ENCODE measurements at regions not wholly inside any gene's neighbourhood (a gene's known extent, or its start where the extent isn't known, plus 50 kb on each side); places are given as distances from the start of the nearest gene placed in this dataset.

DNA sequence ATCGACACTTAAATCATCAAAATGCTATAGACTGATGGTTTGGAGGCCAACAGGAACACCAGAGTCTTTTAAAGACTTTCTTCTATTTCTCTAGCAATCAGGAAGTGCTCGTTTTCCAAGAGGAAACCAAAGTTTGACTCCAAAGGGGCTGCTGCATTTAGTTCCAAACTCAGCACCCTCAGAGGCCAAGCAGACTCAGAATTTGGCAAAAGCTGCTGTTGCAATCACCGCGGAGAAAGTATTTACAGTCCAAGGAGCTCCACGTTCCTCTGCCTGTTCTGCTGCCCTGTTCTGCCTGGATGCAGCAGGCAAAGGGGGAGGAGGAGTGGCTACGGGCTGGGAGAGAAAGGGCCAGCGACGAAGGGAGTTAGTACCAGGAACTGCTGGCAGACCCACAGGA, 325.1 kb downstream of the BCL11B start:
- H3K27ac ChIP-seq (ENCODE audit: low read length), result no peak overlapping the region
- H3K4me3 ChIP-seq (ENCODE audit: low read depth in 1 of 2, low read length in 2 of 2), result no peak overlapping the region
- H3K9me3 ChIP-seq (ENCODE audit: control insufficient read depth in 1 of 2, low read length in 2 of 2), result no peaks in the 10 kb centered on the region
- peaks cover 4 to 18% of the 10 kb centered on the region in 2 donors for H3K4me1 ChIP-seq (ENCODE audit: control insufficient read depth in 1 of 2, insufficient read depth in 2 of 2, low read length in 2 of 2)
- H3K27me3 ChIP-seq (ENCODE audit: low read depth, low read length), result no peaks in the 10 kb centered on the region
- no peaks in the 10 kb centered on the region for H3K36me3 ChIP-seq (ENCODE audit: control insufficient read depth in 1 of 2, insufficient read depth in 2 of 2, low read length in 2 of 2)

DNA sequence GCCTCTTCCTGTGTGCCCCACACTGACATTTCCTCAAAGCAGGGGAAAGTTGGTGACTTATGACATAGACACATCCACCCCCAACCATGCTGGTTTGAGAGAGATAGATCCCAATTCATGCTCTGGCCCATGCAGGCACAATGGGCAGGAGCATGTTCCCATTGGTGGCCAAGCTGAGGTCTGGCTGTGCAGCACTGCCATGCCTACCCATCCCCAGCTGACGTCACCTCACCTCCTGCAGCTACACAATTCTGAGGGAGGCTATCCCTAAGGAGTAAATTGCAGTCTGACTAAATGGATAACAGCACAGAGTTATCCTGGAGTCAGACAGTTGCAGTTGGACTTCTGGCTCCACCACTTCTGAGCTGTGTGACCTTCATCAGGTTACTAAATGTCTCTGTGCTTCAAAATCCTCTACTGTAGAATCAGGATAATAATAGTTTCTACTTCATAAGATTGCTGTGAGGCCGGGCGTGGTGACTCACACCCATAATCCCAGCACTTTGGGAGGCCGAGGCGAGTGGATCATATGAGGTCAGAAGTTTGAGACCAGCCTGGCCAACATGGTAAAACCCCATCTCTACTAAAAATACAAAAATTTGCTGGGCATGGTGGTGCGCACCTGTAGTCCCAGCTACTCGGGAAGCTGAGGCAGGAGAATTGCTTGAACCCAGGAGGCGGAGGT, 323.9 kb downstream of the BCL11B start:
- Histone ChIP-seq H3K27me3 (ENCODE audit: low read depth, low read length) (no peaks in the 10 kb centered on the region), H3K4me3 (ENCODE audit: low read depth in 1 of 2, low read length in 2 of 2) (no peak overlapping the region), H3K36me3 (ENCODE audit: control insufficient read depth in 1 of 2, insufficient read depth in 2 of 2, low read length in 2 of 2) (no peaks in the 10 kb centered on the region)

DNA sequence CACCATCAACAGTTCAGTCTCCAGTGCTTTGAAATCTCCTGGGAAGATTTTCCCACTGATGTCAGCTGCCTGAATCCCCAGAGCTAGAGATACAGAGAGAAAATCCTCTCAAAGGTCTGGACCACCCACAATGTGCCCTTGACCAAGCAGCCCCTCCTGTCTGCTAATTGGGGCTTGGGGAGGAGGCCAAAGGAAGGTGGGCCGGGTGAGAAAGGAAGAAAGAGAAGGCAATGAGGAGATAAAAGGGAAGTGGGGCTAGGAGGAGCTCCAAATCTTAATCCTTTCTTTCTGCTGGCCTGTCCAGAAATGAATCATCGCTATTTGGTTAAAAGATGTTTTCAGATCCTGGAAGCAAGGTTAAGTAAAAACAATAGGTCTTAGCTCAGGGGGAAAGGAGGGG, 322.9 kb downstream of the BCL11B start:
- no peak overlapping the region for H3K4me3 ChIP-seq (ENCODE audit: low read depth in 1 of 2, low read length in 2 of 2)
- H3K36me3 ChIP-seq (ENCODE audit: control insufficient read depth in 1 of 2, insufficient read depth in 2 of 2, low read length in 2 of 2), result no peaks in the 10 kb centered on the region
- H3K4me1 ChIP-seq (ENCODE audit: control insufficient read depth in 1 of 2, insufficient read depth in 2 of 2, low read length in 2 of 2), result peaks cover 4 to 18% of the 10 kb centered on the region in 2 donors
- H3K27me3 ChIP-seq (ENCODE audit: low read depth, low read length), result no peaks in the 10 kb centered on the region
- H3K9me3 ChIP-seq (ENCODE audit: control insufficient read depth in 1 of 2, low read length in 2 of 2), result no peaks in the 10 kb centered on the region
- H3K27ac ChIP-seq (ENCODE audit: low read length), result no peak overlapping the region

More for the DNA sequence above, 323.9 kb downstream of the BCL11B start:
- Histone ChIP-seq H3K27ac (ENCODE audit: low read length) (no peak overlapping the region), H3K9me3 (ENCODE audit: control insufficient read depth in 1 of 2, low read length in 2 of 2) (no peaks in the 10 kb centered on the region), H3K4me1 (ENCODE audit: control insufficient read depth in 1 of 2, insufficient read depth in 2 of 2, low read length in 2 of 2) (peaks cover 4 to 18% of the 10 kb centered on the region in 2 donors)

DNA sequence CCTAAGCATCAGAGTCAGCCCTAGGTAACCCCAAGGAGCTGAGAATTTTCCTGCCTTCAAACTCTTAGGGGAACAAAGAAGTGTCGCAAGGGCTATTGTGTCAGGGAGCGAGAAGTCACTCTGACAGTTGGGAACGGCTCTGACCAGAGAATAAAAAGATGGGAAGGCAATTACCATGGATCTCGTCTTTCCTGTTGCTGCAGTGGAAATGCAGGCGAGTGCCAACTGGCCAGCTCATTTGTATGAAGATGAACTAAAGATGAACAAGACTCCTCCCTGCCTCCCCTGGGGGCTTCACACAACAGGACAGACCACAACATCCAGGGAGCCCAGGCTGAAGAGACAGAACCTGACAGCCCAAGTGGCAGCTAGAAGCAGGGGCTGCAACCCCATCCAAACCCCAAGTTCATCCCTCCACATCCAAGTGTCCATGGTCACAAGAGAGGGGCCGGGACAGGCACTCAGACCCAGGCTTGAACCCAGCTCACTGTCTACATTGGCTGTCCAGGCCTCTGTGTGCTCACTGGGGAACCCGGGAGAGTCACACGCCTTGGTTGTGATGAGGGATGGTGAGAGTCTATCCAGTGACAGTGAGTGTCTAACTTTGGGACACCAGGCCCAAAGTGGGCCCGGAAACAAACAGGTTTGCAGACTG, 322.4 kb downstream of the BCL11B start:
- Histone ChIP-seq H3K9me3 (ENCODE audit: control insufficient read depth in 1 of 2, low read length in 2 of 2) (no peaks in the 10 kb centered on the region), H3K36me3 (ENCODE audit: control insufficient read depth in 1 of 2, insufficient read depth in 2 of 2, low read length in 2 of 2) (no peaks in the 10 kb centered on the region), H3K27me3 (ENCODE audit: low read depth, low read length) (no peaks in the 10 kb centered on the region), H3K4me3 (ENCODE audit: low read depth in 1 of 2, low read length in 2 of 2) (no peak overlapping the region), H3K27ac (ENCODE audit: low read length) (no peak overlapping the region), H3K4me1 (ENCODE audit: control insufficient read depth in 1 of 2, insufficient read depth in 2 of 2, low read length in 2 of 2) (peaks cover 4 to 18% of the 10 kb centered on the region in 2 donors)

DNA sequence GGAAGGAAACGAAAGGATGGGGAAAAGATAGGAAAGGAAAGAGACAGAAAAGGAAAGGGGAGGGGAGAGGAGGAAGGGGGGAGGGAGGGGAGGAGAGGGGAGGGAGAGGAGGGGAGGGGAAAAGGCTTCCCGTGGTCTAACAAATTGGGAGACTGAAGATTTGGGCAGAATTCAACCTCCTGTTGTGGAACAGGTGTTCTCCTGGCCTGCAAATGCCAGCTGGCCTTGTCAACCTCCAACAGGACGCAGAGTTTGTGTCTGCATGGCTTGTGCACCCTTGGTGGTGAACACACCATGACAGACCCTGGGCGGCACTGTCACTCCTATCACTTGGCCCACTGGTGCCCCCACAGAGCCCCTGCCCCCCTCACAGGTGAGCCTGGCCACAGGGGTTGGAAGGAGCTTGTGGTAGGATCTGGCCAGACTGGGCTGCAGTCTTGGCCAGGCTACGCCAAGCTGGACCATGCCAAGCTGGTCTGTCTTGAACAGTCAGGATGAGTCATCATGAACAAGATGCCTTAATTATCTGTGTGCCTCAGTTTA, 321.6 kb downstream of the BCL11B start:
- H3K27ac ChIP-seq (ENCODE audit: low read length), result no peak overlapping the region
- no peak overlapping the region for H3K4me3 ChIP-seq (ENCODE audit: low read depth in 1 of 2, low read length in 2 of 2)
- no peaks in the 10 kb centered on the region for H3K9me3 ChIP-seq (ENCODE audit: control insufficient read depth in 1 of 2, low read length in 2 of 2)
- H3K4me1 ChIP-seq (ENCODE audit: control insufficient read depth in 1 of 2, insufficient read depth in 2 of 2, low read length in 2 of 2), result peaks cover 4 to 18% of the 10 kb centered on the region in 2 donors
- no peaks in the 10 kb centered on the region for H3K27me3 ChIP-seq (ENCODE audit: low read depth, low read length)
- H3K36me3 ChIP-seq (ENCODE audit: control insufficient read depth in 1 of 2, insufficient read depth in 2 of 2, low read length in 2 of 2), result no peaks in the 10 kb centered on the region

GRCh38 chr14:98951031-98951430, 321.0 kb downstream of the BCL11B start:
- Histone ChIP-seq H3K9me3 (ENCODE audit: control insufficient read depth in 1 of 2, low read length in 2 of 2) (no peaks in the 10 kb centered on the region), H3K27ac (ENCODE audit: low read length) (no peak overlapping the region), H3K27me3 (ENCODE audit: low read depth, low read length) (no peaks in the 10 kb centered on the region), H3K4me3 (ENCODE audit: low read depth in 1 of 2, low read length in 2 of 2) (no peak overlapping the region), H3K36me3 (ENCODE audit: control insufficient read depth in 1 of 2, insufficient read depth in 2 of 2, low read length in 2 of 2) (no peaks in the 10 kb centered on the region), H3K4me1 (ENCODE audit: control insufficient read depth in 1 of 2, insufficient read depth in 2 of 2, low read length in 2 of 2) (peaks cover 4 to 15% of the 10 kb centered on the region in 2 donors)

DNA sequence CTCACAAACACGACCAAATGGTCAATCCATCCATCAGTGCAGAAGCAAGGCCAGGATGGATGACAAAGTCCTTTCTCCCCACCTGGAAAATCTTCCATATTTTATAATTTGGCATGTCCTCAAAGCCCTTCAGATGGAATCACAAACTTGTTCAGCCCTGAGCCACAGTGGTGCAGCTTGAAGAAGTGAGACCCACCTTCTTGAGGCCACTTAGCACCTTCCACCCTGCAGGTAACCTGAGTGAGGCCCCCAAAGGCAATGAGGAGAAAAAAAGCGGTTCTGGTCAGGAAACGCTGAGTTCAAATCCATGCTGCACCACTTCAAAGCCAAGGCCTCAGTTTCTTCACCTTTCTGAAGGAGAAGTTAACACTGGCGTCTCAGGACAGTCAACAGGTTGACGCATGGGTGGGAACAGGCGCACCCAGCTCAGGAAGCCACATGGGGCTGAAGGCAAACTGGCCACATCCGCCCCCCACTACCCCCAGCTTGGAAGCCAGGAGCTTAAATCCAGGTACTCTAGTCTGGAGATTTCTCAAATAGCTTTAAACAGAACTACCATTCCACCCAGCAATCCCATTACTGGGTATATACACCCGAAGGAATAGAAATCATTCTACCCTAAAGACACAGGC, 320.4 kb downstream of the BCL11B start:
- Histone ChIP-seq H3K36me3 (ENCODE audit: control insufficient read depth in 1 of 2, insufficient read depth in 2 of 2, low read length in 2 of 2) (no peaks in the 10 kb centered on the region), H3K4me3 (ENCODE audit: low read depth in 1 of 2, low read length in 2 of 2) (no peak overlapping the region), H3K4me1 (ENCODE audit: control insufficient read depth in 1 of 2, insufficient read depth in 2 of 2, low read length in 2 of 2) (peaks cover 4 to 9% of the 10 kb centered on the region in 2 donors), H3K27me3 (ENCODE audit: low read depth, low read length) (no peaks in the 10 kb centered on the region), H3K9me3 (ENCODE audit: control insufficient read depth in 1 of 2, low read length in 2 of 2) (no peaks in the 10 kb centered on the region), H3K27ac (ENCODE audit: low read length) (no peak overlapping the region)

- Histone ChIP-seq H3K4me1 (ENCODE audit: control insufficient read depth in 1 of 2, insufficient read depth in 2 of 2, low read length in 2 of 2) (no peaks in the 10 kb centered on the region), H3K9me3 (ENCODE audit: control insufficient read depth in 1 of 2, low read length in 2 of 2) (no peaks in the 10 kb centered on the region), H3K27me3 (ENCODE audit: low read depth, low read length) (no peaks in the 10 kb centered on the region), H3K4me3 (ENCODE audit: low read depth in 1 of 2, low read length in 2 of 2) (no peak overlapping the region), H3K27ac (ENCODE audit: low read length) (no peak overlapping the region), H3K36me3 (ENCODE audit: control insufficient read depth in 1 of 2, insufficient read depth in 2 of 2, low read length in 2 of 2) (no peaks in the 10 kb centered on the region)
These were observed 319.2 kb downstream of the BCL11B start for GRCh38 chr14:98952593-98953350.

DNA sequence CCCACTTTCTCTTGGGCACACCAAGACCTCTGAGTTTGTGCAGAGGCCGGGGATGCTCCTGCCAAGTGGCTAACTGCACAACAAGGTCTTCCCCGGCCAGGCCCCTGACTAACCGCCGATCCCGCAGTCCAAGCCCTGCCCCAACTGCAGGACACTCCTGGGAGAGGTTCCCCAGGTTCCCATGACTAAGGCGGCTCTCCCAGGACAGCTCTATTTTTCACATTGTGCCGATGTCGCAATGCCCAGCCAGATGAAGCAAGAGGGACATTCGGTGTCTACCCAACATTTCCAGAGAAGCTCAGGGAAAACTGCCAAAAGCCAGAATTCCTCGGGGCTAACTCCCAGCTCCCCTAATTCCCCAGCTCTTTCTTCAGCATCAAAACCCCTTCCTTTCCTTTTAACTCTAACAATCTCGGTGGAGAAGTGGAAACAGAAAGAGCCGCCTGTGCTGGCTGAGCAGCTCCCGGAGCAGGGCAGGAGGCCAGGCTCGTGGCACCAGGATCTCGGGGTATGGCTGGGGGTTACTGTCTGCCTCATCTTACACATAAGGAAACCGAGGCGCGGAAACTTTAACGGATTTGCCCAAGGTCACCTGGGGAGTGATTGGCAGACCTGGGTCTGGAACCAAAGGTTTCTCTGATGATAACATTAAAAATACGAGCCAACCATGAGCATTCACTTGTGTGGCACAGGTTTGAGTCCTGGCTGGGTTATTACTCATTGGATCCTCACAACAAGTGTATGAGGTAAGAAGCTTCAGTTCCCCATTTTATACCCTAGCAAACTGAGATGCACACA, 318.2 kb downstream of the BCL11B start:
- no peak overlapping the region for H3K27ac ChIP-seq (ENCODE audit: low read length)

DNA sequence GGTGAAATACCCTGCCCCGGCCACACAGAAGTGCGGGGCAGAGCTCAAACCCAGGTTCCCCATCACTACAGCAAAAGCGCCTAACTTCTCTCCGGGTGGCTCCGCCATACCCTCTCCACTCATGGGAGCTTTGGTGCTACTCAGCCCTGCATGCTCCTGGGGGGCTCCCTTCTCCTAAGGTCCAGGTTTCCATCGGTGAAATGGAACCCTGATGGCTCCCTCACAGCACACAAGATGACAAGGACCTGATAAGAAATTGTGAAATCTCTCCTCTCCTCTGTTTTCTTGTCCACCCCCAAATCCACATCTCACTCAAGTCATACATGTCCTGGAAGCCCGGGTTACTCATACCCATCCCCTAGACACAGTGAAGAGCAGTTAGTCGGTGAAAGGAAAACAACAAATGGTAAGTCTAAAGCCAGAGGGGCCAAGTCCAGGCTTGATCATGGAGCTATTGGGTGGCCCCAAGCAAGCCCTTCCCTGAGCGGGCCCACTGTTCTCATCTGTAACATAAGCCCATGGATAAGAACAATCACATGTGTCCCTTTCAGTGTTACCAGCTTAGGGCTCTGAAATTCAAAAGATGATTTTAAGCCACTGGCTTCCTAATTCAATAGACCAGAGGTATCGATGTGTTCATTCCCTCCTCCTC, 317.5 kb downstream of the BCL11B start:
- Histone ChIP-seq H3K27ac (ENCODE audit: low read length) (no peak overlapping the region), H3K36me3 (ENCODE audit: control insufficient read depth in 1 of 2, insufficient read depth in 2 of 2, low read length in 2 of 2) (no peaks in the 10 kb centered on the region), H3K4me1 (ENCODE audit: control insufficient read depth in 1 of 2, insufficient read depth in 2 of 2, low read length in 2 of 2) (no peaks in the 10 kb centered on the region), H3K27me3 (ENCODE audit: low read depth, low read length) (no peaks in the 10 kb centered on the region), H3K4me3 (ENCODE audit: low read depth in 1 of 2, low read length in 2 of 2) (no peak overlapping the region), H3K9me3 (ENCODE audit: control insufficient read depth in 1 of 2, low read length in 2 of 2) (no peaks in the 10 kb centered on the region)

More for the DNA sequence above, 318.2 kb downstream of the BCL11B start:
- no peaks in the 10 kb centered on the region for H3K36me3 ChIP-seq (ENCODE audit: control insufficient read depth in 1 of 2, insufficient read depth in 2 of 2, low read length in 2 of 2)
- H3K4me3 ChIP-seq (ENCODE audit: low read depth in 1 of 2, low read length in 2 of 2), result no peak overlapping the region
- no peaks in the 10 kb centered on the region for H3K4me1 ChIP-seq (ENCODE audit: control insufficient read depth in 1 of 2, insufficient read depth in 2 of 2, low read length in 2 of 2)
- no peaks in the 10 kb centered on the region for H3K27me3 ChIP-seq (ENCODE audit: low read depth, low read length)
- no peaks in the 10 kb centered on the region for H3K9me3 ChIP-seq (ENCODE audit: control insufficient read depth in 1 of 2, low read length in 2 of 2)

Measured in muscle layer of duodenum (tissue), 2 donors.